Ovary (tissue), 7 donors: ENCODE measurements at regions not wholly inside any gene's neighbourhood (a gene's known extent, or its start where the extent isn't known, plus 50 kb on each side); places are given as distances from the start of the nearest gene placed in this dataset.

Source experiments
- DNase-seq, 5 donors: peaks; one replicate each; pipeline ENCODE4 v3.0.0-alpha.2; 2019 to 2020
- H3K27ac ChIP-seq, 2 donors: fragments of 200-600 bp; one replicate each; pipeline versions ENCODE4 v1.5.1 to v1.8.0; 2019 to 2022
- H3K27me3 ChIP-seq: fragments of 200-600 bp; one replicate; pipeline ENCODE4 v1.8.0; 2022
- H3K36me3 ChIP-seq: fragments of 200-600 bp; sonication (generic); one replicate; pipeline ENCODE4 v1.5.1; 2019
- H3K4me1 ChIP-seq: one replicate; pipeline ENCODE4 v1.8.1; 2013; ENCODE audit warnings: mild to moderate bottlenecking, moderate library complexity; ENCODE audit not compliant: insufficient read depth
- H3K4me3 ChIP-seq: fragments of 200-600 bp; sonication (generic); one replicate; pipeline ENCODE4 v1.5.1; 2017
- H3K9me3 ChIP-seq, 2 donors: fragments of 200-600 bp in 1 of 2; sonication (generic) in 1 of 2; one replicate each; pipeline versions ENCODE4 v1.5.1 to v1.8.1; 2013 to 2019; ENCODE audit warnings: mild to moderate bottlenecking in 1 of 2, moderate library complexity in 1 of 2
- EP300 ChIP-seq: sonication (generic); formaldehyde crosslinking; IDR thresholded peaks from one replicate; pipeline ENCODE4 v1.6.1; 2017; ENCODE audit warnings: antibody characterized with exemption
- POLR2A ChIP-seq: fragments of 450-650 bp; IDR thresholded peaks from one replicate; pipeline ENCODE4 v1.6.1; 2017; ENCODE audit warnings: antibody characterized with exemption, mild to moderate bottlenecking, moderate library complexity
- WGBS, 3 donors: extraction: QIAGEN DNeasy Blood & Tissue Kit in 1 of 3; methylation state at CpG; one replicate each; pipeline versions ENCODE4 v1.1.5 to v1.1.7; 2013 to 2017; 5-methylcytosine and 5-hydroxymethylcytosine counted together
- intact Hi-C, 4 donors: fragments of 100-400 bp; cut with DNase I; formaldehyde crosslinking; loops; one replicate each; pipeline versions ENCODE4 v1.11.0 to v1.15.1; 2022 to 2023
- TF ChIP-seq, protein P1 (sequence below), 3 donors: fragments of 450-650 bp in 2 of 3; fragments of 200-600 bp in 1 of 3; IDR thresholded peaks; one replicate each; pipeline versions ENCODE4 v1.5.1 to v1.8.0; 2016 to 2022; ENCODE audit warnings: antibody characterized with exemption in 3 of 3, mild to moderate bottlenecking in 1 of 3
- donor health status: DM: no; HTN: no; CAD: no; lungs with moderate emphysema.
- donor health status: DM: no; HTN: no; CAD: no.
- donor health status: Bipolar disorder and iron deficiency.
- donor health status: DM: no; HTN: no; CAD: no.
- donor health status: DM: yes; HTN: yes; CAD: no.

DNA sequence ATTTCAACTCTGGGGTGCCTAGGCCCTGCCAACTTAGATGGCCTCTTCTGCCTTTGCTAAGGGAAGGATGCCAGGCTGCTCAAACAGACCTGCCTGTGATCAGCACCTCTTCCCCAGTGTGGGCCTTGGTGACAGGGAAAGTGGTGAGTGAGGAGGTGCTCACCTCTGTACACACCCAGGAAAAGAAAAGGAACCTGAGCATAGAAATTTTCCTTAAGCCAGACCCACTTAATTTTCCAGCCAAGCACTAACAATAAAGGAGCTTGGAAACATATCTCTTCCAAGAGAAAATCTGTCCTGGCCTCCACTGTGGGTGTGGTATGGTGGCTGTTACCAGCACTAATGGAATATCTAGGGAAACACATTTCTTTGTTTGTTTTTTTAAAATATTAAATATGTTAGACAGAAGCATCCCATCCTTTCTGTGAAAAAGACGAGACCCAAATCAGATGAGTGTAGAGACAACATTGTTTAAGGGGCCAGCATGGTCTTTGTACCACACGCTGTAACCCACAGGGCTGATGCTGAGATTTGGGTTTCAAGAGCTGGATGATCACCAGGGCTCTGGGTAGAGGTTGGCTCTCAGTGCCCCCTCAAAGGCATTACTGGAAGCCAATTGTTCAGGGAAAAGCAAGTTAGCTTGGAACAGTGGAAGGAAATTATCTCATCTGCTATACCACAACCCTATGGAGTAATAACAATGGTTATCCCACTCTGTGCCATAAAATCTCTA, 472.2 kb downstream of the INSC start:
- Histone ChIP-seq H3K4me3 (no peak overlapping the region), H3K27ac (no peak overlapping the region), H3K36me3 (no peaks in the 10 kb centered on the region), H3K27me3 (no peaks in the 10 kb centered on the region), H3K4me1 (no peaks in the 10 kb centered on the region), H3K9me3 (no peaks in the 10 kb centered on the region)
- no peak for DNase-seq
- 83 to 90% (median 83%) methylated on average over 2 of the region's 2 CpGs for WGBS, 3 donors
- TF ChIP-seq EP300 (no peak), POLR2A (no peak)
- TF ChIP-seq, protein P1, sequence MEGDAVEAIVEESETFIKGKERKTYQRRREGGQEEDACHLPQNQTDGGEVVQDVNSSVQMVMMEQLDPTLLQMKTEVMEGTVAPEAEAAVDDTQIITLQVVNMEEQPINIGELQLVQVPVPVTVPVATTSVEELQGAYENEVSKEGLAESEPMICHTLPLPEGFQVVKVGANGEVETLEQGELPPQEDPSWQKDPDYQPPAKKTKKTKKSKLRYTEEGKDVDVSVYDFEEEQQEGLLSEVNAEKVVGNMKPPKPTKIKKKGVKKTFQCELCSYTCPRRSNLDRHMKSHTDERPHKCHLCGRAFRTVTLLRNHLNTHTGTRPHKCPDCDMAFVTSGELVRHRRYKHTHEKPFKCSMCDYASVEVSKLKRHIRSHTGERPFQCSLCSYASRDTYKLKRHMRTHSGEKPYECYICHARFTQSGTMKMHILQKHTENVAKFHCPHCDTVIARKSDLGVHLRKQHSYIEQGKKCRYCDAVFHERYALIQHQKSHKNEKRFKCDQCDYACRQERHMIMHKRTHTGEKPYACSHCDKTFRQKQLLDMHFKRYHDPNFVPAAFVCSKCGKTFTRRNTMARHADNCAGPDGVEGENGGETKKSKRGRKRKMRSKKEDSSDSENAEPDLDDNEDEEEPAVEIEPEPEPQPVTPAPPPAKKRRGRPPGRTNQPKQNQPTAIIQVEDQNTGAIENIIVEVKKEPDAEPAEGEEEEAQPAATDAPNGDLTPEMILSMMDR (IDR thresholded peaks at IDR 0.05) = no peak
- intact Hi-C loops = no loop called here

DNA sequence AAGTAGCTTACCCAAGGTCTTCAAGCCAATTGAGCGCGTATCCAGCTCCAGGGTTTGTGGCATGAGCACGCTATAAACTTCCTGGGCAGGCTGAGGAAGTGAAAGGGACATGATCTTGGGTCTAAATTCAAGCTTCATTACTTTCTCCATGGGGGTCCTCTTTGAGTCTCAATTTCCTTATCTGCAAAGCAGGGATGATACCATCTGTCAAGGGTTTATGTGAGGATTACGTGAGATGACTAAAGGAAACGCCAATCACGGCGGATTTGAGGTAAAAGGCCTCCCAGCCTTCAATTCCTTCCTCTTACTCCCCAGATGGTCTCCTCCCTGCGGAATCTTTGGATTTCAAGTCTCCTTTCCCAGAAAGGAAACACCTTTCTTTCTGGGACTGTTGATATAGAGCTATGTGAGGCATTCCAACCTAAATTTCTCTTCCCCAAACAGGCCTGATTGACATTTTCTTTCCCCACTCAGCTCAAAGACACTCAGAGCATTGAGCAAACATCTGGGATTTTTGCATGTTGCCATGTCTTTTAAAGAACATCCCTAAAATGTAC, 474.4 kb downstream of the INSC start:
- no peak for DNase-seq
- Histone ChIP-seq H3K4me1 (no peaks in the 10 kb centered on the region), H3K9me3 (no peaks in the 10 kb centered on the region), H3K4me3 (no peak overlapping the region), H3K36me3 (no peaks in the 10 kb centered on the region), H3K27ac (no peak overlapping the region), H3K27me3 (no peaks in the 10 kb centered on the region)
- intact Hi-C loops = no loop called here
- 86 to 94% (median 93%) methylated on average over 8 of the region's 8 CpGs for WGBS, 3 donors
- TF ChIP-seq EP300 (no peak), POLR2A (no peak)
- TF ChIP-seq, protein P1 (IDR thresholded peaks at IDR 0.05) = no peak

DNA sequence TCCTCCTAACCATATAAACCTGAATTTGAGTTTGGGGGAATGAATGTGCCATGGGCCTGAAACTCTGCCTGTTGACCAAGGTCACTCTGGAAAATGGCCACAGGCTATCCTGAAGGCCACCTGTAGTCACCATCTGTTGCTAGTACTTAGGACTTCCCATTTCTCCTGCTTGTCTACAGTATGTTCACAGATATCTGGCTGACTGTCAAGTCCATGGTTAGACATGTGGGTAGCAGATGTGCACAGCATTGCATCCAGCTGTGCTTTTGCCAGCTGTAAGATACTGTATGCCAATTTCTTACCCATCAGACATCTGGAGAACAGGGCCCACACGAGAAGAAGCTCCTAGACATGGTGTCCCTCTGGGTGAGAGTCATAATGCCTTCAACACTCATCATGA, 475.4 kb downstream of the INSC start:
- intact Hi-C loops = no loop called here
- no peak for DNase-seq
- Histone ChIP-seq H3K4me1 (no peaks in the 10 kb centered on the region), H3K4me3 (no peak overlapping the region), H3K9me3 (no peaks in the 10 kb centered on the region), H3K36me3 (no peaks in the 10 kb centered on the region), H3K27me3 (no peaks in the 10 kb centered on the region), H3K27ac (no peak overlapping the region)
- WGBS, 3 donors = 9 to 20% (median 12%) methylated on average over 1 of the region's 1 CpG
- TF ChIP-seq EP300 = no peak
- TF ChIP-seq, protein P1 (IDR thresholded peaks at IDR 0.05) = no peak
- no peak for TF ChIP-seq POLR2A

DNA sequence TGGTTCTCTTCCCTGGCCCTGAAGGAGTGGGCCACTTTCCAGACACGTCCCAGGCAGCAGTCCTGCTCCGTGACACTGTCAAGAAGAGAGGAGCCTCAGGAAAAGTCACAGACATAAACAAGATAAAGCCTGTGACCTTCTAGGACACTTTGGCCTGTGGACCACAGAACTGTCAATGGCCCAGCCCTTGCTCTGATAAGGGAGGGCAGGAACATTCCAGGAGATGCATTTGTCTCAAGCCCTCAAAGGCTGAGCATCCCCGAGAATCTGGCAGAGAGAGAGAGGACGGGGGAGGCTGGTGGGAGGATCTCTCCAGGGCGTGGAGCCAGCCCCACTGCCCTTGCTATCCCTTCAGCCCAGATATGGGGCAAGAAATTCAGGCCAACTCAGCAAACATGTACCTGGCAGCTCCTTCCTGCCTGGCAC, 476.4 kb downstream of the INSC start:
- Histone ChIP-seq H3K4me3 (no peak overlapping the region), H3K27ac (no peak overlapping the region), H3K9me3 (no peaks in the 10 kb centered on the region), H3K4me1 (peaks cover 2% of the 10 kb centered on the region), H3K27me3 (no peaks in the 10 kb centered on the region), H3K36me3 (no peaks in the 10 kb centered on the region)
- intact Hi-C loops = no loop called here
- no peak for TF ChIP-seq POLR2A
- no peak for TF ChIP-seq EP300
- TF ChIP-seq, protein P1 (IDR thresholded peaks at IDR 0.05) = no peak
- DNase-seq = peak; percentile 20 to 77 (median 32)
- WGBS, 3 donors = 9 to 17% (median 14%) methylated on average over 5 of the region's 5 CpGs
